Parathyroid adenoma (tissue), 2 donors: ENCODE measurements at regions not wholly inside any gene's neighbourhood (a gene's known extent, or its start where the extent isn't known, plus 50 kb on each side); places are given as distances from the start of the nearest gene placed in this dataset.

ENCODE experiments used
- H2AFZ ChIP-seq: fragments of 300-600 bp; sonication (generic); one replicate; pipeline ENCODE4 v1.7.0; 2017; ENCODE audit warnings: antibody characterized with exemption, mild to moderate bottlenecking
- H3K27ac ChIP-seq: fragments of 300-600 bp; sonication (generic); one replicate; pipeline ENCODE4 v1.7.0; 2017
- H3K27me3 ChIP-seq: fragments of 300-600 bp; sonication (generic); one replicate; pipeline ENCODE4 v1.7.0; 2017; ENCODE audit warnings: low read length; ENCODE audit not compliant: control insufficient read depth, insufficient read depth
- H3K36me3 ChIP-seq: fragments of 300-600 bp; sonication (generic); one replicate; pipeline ENCODE4 v1.7.0; 2017; ENCODE audit warnings: low read length; ENCODE audit not compliant: control insufficient read depth, insufficient read depth
- H3K4me1 ChIP-seq: fragments of 300-600 bp; sonication (generic); one replicate; pipeline ENCODE4 v1.7.0; 2017; ENCODE audit warnings: control low read depth
- H3K4me2 ChIP-seq: fragments of 300-600 bp; sonication (generic); one replicate; pipeline ENCODE4 v1.7.0; 2017; ENCODE audit warnings: low read length
- H3K4me3 ChIP-seq: fragments of 300-600 bp; sonication (generic); one replicate; pipeline ENCODE4 v1.7.0; 2017; ENCODE audit warnings: low read depth, low read length
- H3K79me2 ChIP-seq: fragments of 300-600 bp; sonication (generic); one replicate; pipeline ENCODE4 v1.7.0; 2017; ENCODE audit warnings: control low read depth
- H3K9ac ChIP-seq: fragments of 300-600 bp; sonication (generic); one replicate; pipeline ENCODE4 v1.7.0; 2017; ENCODE audit warnings: mild to moderate bottlenecking
- H3K9me3 ChIP-seq: fragments of 300-600 bp; sonication (generic); one replicate; pipeline ENCODE4 v1.7.0; 2017; ENCODE audit warnings: low read length; ENCODE audit not compliant: control insufficient read depth
- TF ChIP-seq, protein P1 (sequence below): fragments of 300-600 bp; sonication (generic); IDR thresholded peaks from one replicate; pipeline ENCODE4 v1.7.0; 2017; ENCODE audit warnings: antibody characterized with exemption, mild to moderate bottlenecking
- donor health status: primary hyperparathyroidism.

DNA sequence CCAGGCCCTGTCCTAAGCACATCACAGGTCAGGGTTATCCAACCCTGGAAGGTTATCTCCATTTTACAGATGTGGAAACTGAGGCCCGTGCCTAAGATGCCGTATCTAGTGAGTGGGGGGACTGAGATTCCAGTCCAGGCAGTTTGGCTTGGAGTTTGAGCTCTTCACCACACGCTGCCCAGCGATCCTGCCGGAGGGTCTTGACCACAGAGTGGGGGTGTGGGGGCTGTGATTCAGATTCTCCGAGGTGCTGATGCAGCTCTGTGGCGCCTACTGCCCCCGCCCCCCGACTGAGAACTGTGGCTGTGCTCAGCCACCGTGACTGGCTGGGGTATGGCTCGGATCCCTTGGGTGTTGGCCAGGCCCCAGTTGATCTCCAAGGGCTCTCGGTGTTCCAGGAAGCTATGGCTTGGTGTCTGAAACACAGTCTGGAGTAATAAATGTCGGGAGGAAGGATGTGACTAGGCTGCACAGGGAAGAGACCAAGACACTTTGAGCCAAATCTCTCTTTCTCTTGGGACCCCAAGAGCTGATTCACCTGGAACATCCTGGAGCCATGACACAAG lies 60.6 kb upstream of the RASD2 start:
- H3K27ac ChIP-seq: no peak overlapping the region

DNA sequence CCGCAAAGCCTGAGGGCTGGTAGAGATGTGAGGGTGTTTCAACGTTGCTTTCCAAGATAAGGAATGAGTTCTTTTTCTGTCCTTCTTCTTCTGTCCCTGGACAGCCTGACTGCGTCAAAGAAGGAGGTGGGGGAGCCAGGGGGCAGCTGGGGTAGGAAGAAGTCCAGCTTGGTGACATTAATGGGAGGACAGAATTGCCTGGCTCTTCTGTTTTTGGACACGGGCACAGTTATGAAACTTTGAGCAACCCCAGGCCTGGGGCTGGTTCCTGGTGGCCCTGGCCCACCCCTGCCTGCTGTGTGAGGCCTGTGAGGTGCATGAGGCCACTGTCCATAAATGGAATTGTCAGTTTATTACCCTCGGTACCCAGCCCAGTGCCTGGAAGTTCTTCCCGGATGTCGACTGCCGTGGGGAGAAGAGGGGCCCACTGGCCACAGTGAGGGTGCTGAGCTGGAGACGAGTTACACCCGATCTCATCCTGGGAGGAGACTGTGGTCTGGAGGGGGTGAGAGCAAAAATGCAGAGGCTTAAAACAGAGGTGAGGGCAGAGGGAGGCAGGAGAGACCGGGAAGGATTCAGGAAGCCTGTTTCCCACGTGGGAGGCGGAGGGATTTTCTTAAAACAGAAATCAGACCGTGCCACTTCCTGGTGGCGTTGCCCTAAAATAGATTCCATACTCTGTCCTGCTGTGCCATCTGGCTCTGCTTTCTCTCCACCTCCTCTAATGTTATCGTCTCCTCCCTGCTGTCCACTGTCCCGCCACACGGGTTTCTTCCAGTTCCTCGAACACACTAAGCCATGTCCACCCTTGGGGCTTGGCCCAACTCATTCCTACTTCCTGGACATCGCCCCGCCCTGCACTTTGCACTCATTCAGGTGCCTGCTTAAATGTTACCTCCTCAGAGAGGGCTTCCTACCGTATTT lies 59.7 kb upstream of the RASD2 start:
- H3K27ac ChIP-seq: peak overlapping the region; percentile 11
- no peak overlapping the region for H3K4me2 ChIP-seq
- H3K36me3 ChIP-seq: no peaks in the 10 kb centered on the region
- H3K27me3 ChIP-seq: no peaks in the 10 kb centered on the region
- H3K9me3 ChIP-seq: no peaks in the 10 kb centered on the region
- no peaks in the 10 kb centered on the region for H3K4me1 ChIP-seq
- no peak overlapping the region for H2AFZ ChIP-seq
- no peak overlapping the region for H3K4me3 ChIP-seq
- TF ChIP-seq, protein P1, sequence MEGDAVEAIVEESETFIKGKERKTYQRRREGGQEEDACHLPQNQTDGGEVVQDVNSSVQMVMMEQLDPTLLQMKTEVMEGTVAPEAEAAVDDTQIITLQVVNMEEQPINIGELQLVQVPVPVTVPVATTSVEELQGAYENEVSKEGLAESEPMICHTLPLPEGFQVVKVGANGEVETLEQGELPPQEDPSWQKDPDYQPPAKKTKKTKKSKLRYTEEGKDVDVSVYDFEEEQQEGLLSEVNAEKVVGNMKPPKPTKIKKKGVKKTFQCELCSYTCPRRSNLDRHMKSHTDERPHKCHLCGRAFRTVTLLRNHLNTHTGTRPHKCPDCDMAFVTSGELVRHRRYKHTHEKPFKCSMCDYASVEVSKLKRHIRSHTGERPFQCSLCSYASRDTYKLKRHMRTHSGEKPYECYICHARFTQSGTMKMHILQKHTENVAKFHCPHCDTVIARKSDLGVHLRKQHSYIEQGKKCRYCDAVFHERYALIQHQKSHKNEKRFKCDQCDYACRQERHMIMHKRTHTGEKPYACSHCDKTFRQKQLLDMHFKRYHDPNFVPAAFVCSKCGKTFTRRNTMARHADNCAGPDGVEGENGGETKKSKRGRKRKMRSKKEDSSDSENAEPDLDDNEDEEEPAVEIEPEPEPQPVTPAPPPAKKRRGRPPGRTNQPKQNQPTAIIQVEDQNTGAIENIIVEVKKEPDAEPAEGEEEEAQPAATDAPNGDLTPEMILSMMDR: no peak
- H3K79me2 ChIP-seq: no peaks in the 10 kb centered on the region
- no peak overlapping the region for H3K9ac ChIP-seq

More for the DNA sequence above, 60.6 kb upstream of the RASD2 start:
- Histone ChIP-seq H3K9ac (no peak overlapping the region), H2AFZ (no peak overlapping the region), H3K4me3 (no peak overlapping the region), H3K4me1 (no peaks in the 10 kb centered on the region), H3K36me3 (no peaks in the 10 kb centered on the region), H3K79me2 (no peaks in the 10 kb centered on the region), H3K27me3 (no peaks in the 10 kb centered on the region), H3K9me3 (no peaks in the 10 kb centered on the region), H3K4me2 (no peak overlapping the region)
- TF ChIP-seq, protein P1: no peak

DNA sequence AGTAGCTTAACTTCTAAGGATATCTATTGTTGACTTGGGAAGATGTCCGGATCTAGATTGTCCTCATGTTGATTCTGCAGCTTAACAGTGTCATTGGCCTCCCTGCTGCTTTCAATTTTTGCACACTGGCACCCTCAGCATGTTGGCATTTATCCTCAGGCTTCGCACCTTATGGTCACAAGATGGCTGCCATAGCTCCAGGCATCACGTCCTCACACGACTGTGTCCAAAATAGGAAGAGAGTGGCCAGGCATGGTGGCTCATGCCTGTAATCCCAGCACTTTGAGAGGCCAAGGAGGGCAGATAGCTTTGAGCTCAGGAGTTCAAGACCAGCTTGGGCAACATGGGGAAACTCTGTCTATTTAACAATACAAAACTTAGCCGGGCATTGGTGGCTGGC lies 58.3 kb upstream of the RASD2 start:
- Histone ChIP-seq H3K36me3 (no peaks in the 10 kb centered on the region), H3K4me3 (no peak overlapping the region), H3K9me3 (no peaks in the 10 kb centered on the region), H3K79me2 (no peaks in the 10 kb centered on the region), H3K27me3 (no peaks in the 10 kb centered on the region), H3K9ac (no peak overlapping the region), H2AFZ (no peak overlapping the region), H3K4me1 (no peaks in the 10 kb centered on the region), H3K27ac (no peak overlapping the region), H3K4me2 (no peak overlapping the region)
- TF ChIP-seq, protein P1: no peak

DNA sequence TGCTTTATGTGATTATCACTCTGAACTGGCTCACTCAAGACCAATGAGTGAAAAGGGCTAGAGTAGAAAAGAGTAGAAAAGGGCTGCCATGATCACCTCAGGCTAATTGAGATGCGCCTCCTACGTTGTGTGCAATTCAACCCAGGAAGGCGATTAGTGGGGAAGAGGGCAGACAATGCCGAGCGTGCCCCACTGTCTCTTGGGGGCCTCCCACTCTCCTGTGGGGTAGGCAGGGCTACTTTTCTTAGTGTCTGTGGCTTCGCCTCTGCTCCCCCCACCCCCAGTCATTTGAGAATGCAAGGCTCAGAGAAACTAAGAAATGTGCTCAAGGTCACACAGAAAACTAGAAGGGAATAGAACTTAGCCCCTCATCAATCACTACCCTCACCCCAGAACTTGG lies 57.7 kb upstream of the RASD2 start:
- Histone ChIP-seq H3K4me2 (no peak overlapping the region), H3K27ac (no peak overlapping the region), H3K9ac (no peak overlapping the region), H3K36me3 (no peaks in the 10 kb centered on the region), H3K4me1 (no peaks in the 10 kb centered on the region), H3K9me3 (no peaks in the 10 kb centered on the region), H2AFZ (no peak overlapping the region), H3K27me3 (no peaks in the 10 kb centered on the region), H3K79me2 (no peaks in the 10 kb centered on the region), H3K4me3 (no peak overlapping the region)
- TF ChIP-seq, protein P1: no peak
